Activated B cell treated with CpG ODN at 0.5 μM for 24 hours (primary cell): ENCODE measurements at regions not wholly inside any gene's neighbourhood (a gene's known extent, or its start where the extent isn't known, plus 50 kb on each side); places are given as distances from the start of the nearest gene placed in this dataset.

Source experiments
- ATAC-seq: fragments of 200-7000 bp; cut with Tn5 transposase; one replicate; pipeline ENCODE4 v1.10.0; 2021; ENCODE audit warnings: low read depth, mild to moderate bottlenecking, moderate library complexity
- CTCF ChIA-PET: fragments of 350-600 bp; sonication (Branson Sonifier 250); formaldehyde crosslinking; loops from one replicate; lab custom pipeline; 2021; ENCODE audit warnings: antibody characterized with exemption; lab: Charles Lee
- POLR2A ChIA-PET: fragments of 350-600 bp; sonication (Branson Sonifier 250); formaldehyde crosslinking; loops from one replicate; lab custom pipeline; 2021; ENCODE audit warnings: antibody characterized with exemption; lab: Charles Lee
- DNase-seq: peaks from one replicate; pipeline ENCODE4 v3.0.0; 2022
- H3K27ac Mint-ChIP-seq: one replicate; pipeline ENCODE4 v1.8.0; 2020; ENCODE audit warnings: mixed read lengths
- H3K27me3 Mint-ChIP-seq: one replicate; pipeline ENCODE4 v1.8.0; 2021; ENCODE audit warnings: mixed read lengths
- H3K36me3 Mint-ChIP-seq: one replicate; pipeline ENCODE4 v1.8.0; 2021; ENCODE audit warnings: low read depth, mixed read lengths
- H3K4me1 Mint-ChIP-seq: one replicate; pipeline ENCODE4 v1.8.0; 2021; ENCODE audit warnings: mixed read lengths
- H3K4me3 Mint-ChIP-seq: one replicate; pipeline ENCODE4 v1.8.0; 2020; ENCODE audit warnings: mild to moderate bottlenecking, mixed read lengths
- H3K9me3 Mint-ChIP-seq: one replicate; pipeline ENCODE4 v1.8.0; 2020; ENCODE audit warnings: mixed read lengths
- CTCF ChIP-seq: fragments of 200-600 bp; IDR thresholded peaks from one replicate; pipeline ENCODE4 v1.8.0; 2022; ENCODE audit warnings: antibody characterized with exemption, mild to moderate bottlenecking
- intact Hi-C: fragments of 100-400 bp; cut with micrococcal nuclease; formaldehyde crosslinking; loops from one replicate; pipeline ENCODE4 v1.15.1; 2024

- no peaks in the 10 kb centered on the region for H3K36me3 Mint-ChIP-seq
- H3K9me3 Mint-ChIP-seq = no peaks in the 10 kb centered on the region
- H3K4me3 Mint-ChIP-seq = no peak overlapping the region
- ChIA-PET POLR2A (no interaction called here), CTCF (no interaction called here)
- TF ChIP-seq CTCF = no peak
- DNase-seq = no peak
- no peaks in the 10 kb centered on the region for H3K27me3 Mint-ChIP-seq
- no peak overlapping the region for H3K27ac Mint-ChIP-seq
- intact Hi-C loops = no loop called here
- H3K4me1 Mint-ChIP-seq = no peaks in the 10 kb centered on the region
- no peak for ATAC-seq
Measured at GRCh38 chr4:136644279-136644678, 888.0 kb downstream of the PCDH18 start.

GRCh38 chr4:136643416-136643815 is 888.9 kb downstream of the PCDH18 start:
- CTCF ChIA-PET = no interaction called here
- Mint-ChIP-seq H3K4me1 (no peaks in the 10 kb centered on the region), H3K36me3 (no peaks in the 10 kb centered on the region), H3K4me3 (no peak overlapping the region), H3K9me3 (no peaks in the 10 kb centered on the region), H3K27ac (no peak overlapping the region), H3K27me3 (no peaks in the 10 kb centered on the region)
- DNase-seq (no peak), ATAC-seq (no peak)
- TF ChIP-seq CTCF = no peak
- intact Hi-C loops = no loop called here
- POLR2A ChIA-PET = no interaction called here

- ATAC-seq (no peak), DNase-seq (no peak)
- Mint-ChIP-seq H3K36me3 (no peaks in the 10 kb centered on the region), H3K27ac (no peak overlapping the region), H3K9me3 (no peaks in the 10 kb centered on the region), H3K4me3 (no peak overlapping the region), H3K27me3 (no peaks in the 10 kb centered on the region), H3K4me1 (no peaks in the 10 kb centered on the region)
- ChIA-PET POLR2A (no interaction called here), CTCF (no interaction called here)
- TF ChIP-seq CTCF = no peak
- intact Hi-C loops = no loop called here
Measured at GRCh38 chr4:136637071-136637777, 895.1 kb downstream of the PCDH18 start.

GRCh38 chr4:136636155-136636554 is 896.1 kb downstream of the PCDH18 start:
- POLR2A ChIA-PET = no interaction called here
- no peak for TF ChIP-seq CTCF
- no peak for DNase-seq
- CTCF ChIA-PET = no interaction called here
- Mint-ChIP-seq H3K27ac (no peak overlapping the region), H3K27me3 (no peaks in the 10 kb centered on the region), H3K4me3 (no peak overlapping the region), H3K9me3 (no peaks in the 10 kb centered on the region), H3K4me1 (no peaks in the 10 kb centered on the region), H3K36me3 (no peaks in the 10 kb centered on the region)
- intact Hi-C loops = no loop called here
- no peak for ATAC-seq

- Mint-ChIP-seq H3K9me3 (no peaks in the 10 kb centered on the region), H3K27me3 (no peaks in the 10 kb centered on the region), H3K4me1 (no peaks in the 10 kb centered on the region), H3K36me3 (no peaks in the 10 kb centered on the region), H3K27ac (no peak overlapping the region), H3K4me3 (no peak overlapping the region)
- CTCF ChIA-PET = no interaction called here
- intact Hi-C loops = no loop called here
- no peak for ATAC-seq
- no peak for DNase-seq
- TF ChIP-seq CTCF = no peak
- POLR2A ChIA-PET = no interaction called here
Measured at GRCh38 chr4:136634121-136634520, 898.2 kb downstream of the PCDH18 start.
